ENCODE measurements at regions not wholly inside any gene's neighbourhood (a gene's known extent, or its start where the extent isn't known, plus 50 kb on each side); places are given as distances from the start of the nearest gene placed in this dataset.

- DNase-seq (ENCODE audit: low read depth, low spot score) (no peak), ATAC-seq (peak; percentile 36)
- ChIA-PET RAD21 (ENCODE audit: low non-redundant PET in 1 of 2, low total read pairs in 2 of 2, uncharacterized antibody in 2 of 2, unreplicated experiment in 2 of 2) (interaction anchor here in 1 of 2 experiments (1.2 kb wide), 1 partner anchor 40 kb away, joined by 3 read pairs; no protein-coding TSS in a partner anchor), POLR2A (no interaction called here), CTCF (no interaction called here)
- Histone ChIP-seq H3K36me3 (ENCODE audit: control insufficient read depth in 1 of 2, insufficient read depth in 2 of 2, low read length in 2 of 2) (no peaks in the 10 kb centered on the region), H3K9me3 (ENCODE audit: control insufficient read depth in 1 of 2, insufficient read depth in 1 of 2, low read depth in 1 of 2, low read length in 2 of 2) (no peaks in the 10 kb centered on the region), H4K20me1 (ENCODE audit: insufficient read depth) (no peaks in the 10 kb centered on the region), H3K27ac (ENCODE audit: low read depth, low read length) (no peak overlapping the region; the same call in 1 of the 2 replicates), H3K4me2 (ENCODE audit: low read length) (peak overlapping the region; percentile 60), H2AFZ (ENCODE audit: low read depth, low read length, poor library complexity, severe bottlenecking) (no peak overlapping the region), H3K79me2 (ENCODE audit: insufficient read depth, low read length) (no peaks in the 10 kb centered on the region), H3K9ac (ENCODE audit: low read length) (peak overlapping the region; percentile 10; the same call in 1 of the 2 replicates), H3K4me1 (ENCODE audit: control insufficient read depth in 1 of 2, insufficient read depth in 2 of 2, low read length in 2 of 2) (peaks cover 27 to 44% of the 10 kb centered on the region in 2 experiments), H3K4me3 (replicated peaks in 1 of 2; ENCODE audit: low read depth in 1 of 2, low read length in 2 of 2) (peak overlapping the region in 1 of 2 experiments; percentile 16; a peak in 1 of 4 replicates), H3K27me3 (ENCODE audit: insufficient read depth, low read length) (no peaks in the 10 kb centered on the region), H3K9me2 (ENCODE audit: insufficient read depth) (no peaks in the 10 kb centered on the region)
- no TSS peak for BruUV-seq (replicated peaks)
- peak; percentile 31; the same call in 1 of the 2 replicates for TF ChIP-seq ZFX (IDR thresholded peaks at IDR 0.05)
- TF ChIP-seq POLR2AphosphoS5 (IDR thresholded peaks at IDR 0.05; ENCODE audit: low read depth, low read length): peak; percentile 41; the same call in 1 of the 2 replicates
- TF ChIP-seq CEBPB (IDR thresholded peaks at IDR 0.05; ENCODE audit: low read depth): no peak
- intact Hi-C loops (cut with micrococcal nuclease): no loop called here
Observed at GRCh38 chr6:44034391-44034861, 92.8 kb downstream of the MRPL14 start.

- POLR2A ChIA-PET: no interaction called here
- intact Hi-C loops (cut with micrococcal nuclease): no loop called here
Observed at GRCh38 chr6:44030812-44031454, 96.3 kb downstream of the MRPL14 start.

More at GRCh38 chr6:44030812-44031454, 96.3 kb downstream of the MRPL14 start:
- ChIA-PET CTCF (interaction anchor here (1.1 to 1.2 kb wide), 2 partner anchors 12 to 20 kb away, joined by 3 read pairs; no protein-coding TSS in a partner anchor), RAD21 (ENCODE audit: low non-redundant PET in 1 of 2, low total read pairs in 2 of 2, uncharacterized antibody in 2 of 2, unreplicated experiment in 2 of 2) (no interaction called here)
- Histone ChIP-seq H3K79me2 (ENCODE audit: insufficient read depth, low read length) (no peaks in the 10 kb centered on the region), H2AFZ (ENCODE audit: low read depth, low read length, poor library complexity, severe bottlenecking) (no peak overlapping the region), H3K9me3 (ENCODE audit: control insufficient read depth in 1 of 2, insufficient read depth in 1 of 2, low read depth in 1 of 2, low read length in 2 of 2) (no peaks in the 10 kb centered on the region), H3K27me3 (ENCODE audit: insufficient read depth, low read length) (no peaks in the 10 kb centered on the region), H3K9me2 (ENCODE audit: insufficient read depth) (no peaks in the 10 kb centered on the region), H3K4me1 (ENCODE audit: control insufficient read depth in 1 of 2, insufficient read depth in 2 of 2, low read length in 2 of 2) (peaks cover 20 to 24% of the 10 kb centered on the region in 2 experiments), H3K27ac (ENCODE audit: low read depth, low read length) (no peak overlapping the region), H4K20me1 (ENCODE audit: insufficient read depth) (no peaks in the 10 kb centered on the region), H3K36me3 (ENCODE audit: control insufficient read depth in 1 of 2, insufficient read depth in 2 of 2, low read length in 2 of 2) (no peaks in the 10 kb centered on the region), H3K4me3 (replicated peaks in 1 of 2; ENCODE audit: low read depth in 1 of 2, low read length in 2 of 2) (no peak overlapping the region), H3K4me2 (ENCODE audit: low read length) (no peak overlapping the region), H3K9ac (ENCODE audit: low read length) (no peak overlapping the region)
- DNase-seq (ENCODE audit: low read depth, low spot score) (no peak), ATAC-seq (no peak)
- TF ChIP-seq EZH2 (IDR thresholded peaks at IDR 0.05) (no peak), FOSL1 (IDR thresholded peaks at IDR 0.05; ENCODE audit: low read depth) (no peak), EGR1 (IDR thresholded peaks at IDR 0.05; ENCODE audit: low read depth) (no peak), ZNF274 (IDR thresholded peaks at IDR 0.05; ENCODE audit: low read depth, low read length) (no peak), CBX3 (IDR thresholded peaks at IDR 0.05; ENCODE audit: low read depth) (no peak), ELF1 (IDR thresholded peaks at IDR 0.05; ENCODE audit: borderline replicate concordance, low read depth) (no peak), JUND (IDR thresholded peaks at IDR 0.05) (no peak), REST (IDR thresholded peaks at IDR 0.05; ENCODE audit: low read depth) (no peak)
- BruUV-seq (replicated peaks): no TSS peak

Data from HCT116 (cell line).